Stomach (tissue), 8 donors: ENCODE measurements at regions not wholly inside any gene's neighbourhood (a gene's known extent, or its start where the extent isn't known, plus 50 kb on each side); places are given as distances from the start of the nearest gene placed in this dataset.

Experiments used
- DNase-seq, 2 donors: peaks; one replicate each; pipeline versions ENCODE4 v3.0.0 to v3.0.0-alpha.2; 2013 to 2019
- H3K27ac ChIP-seq, 5 donors: fragments of 200-600 bp in 4 of 5; sonication (generic) in 4 of 5; one replicate each; pipeline ENCODE4 v1.5.1; 2013 to 2019; ENCODE audit warnings: mild to moderate bottlenecking in 1 of 5, moderate library complexity in 1 of 5
- H3K27me3 ChIP-seq, 3 donors: fragments of 200-600 bp; sonication (generic); one replicate each; pipeline ENCODE4 v1.5.1; 2017 to 2019; ENCODE audit warnings: mixed run types in 1 of 3
- H3K36me3 ChIP-seq, 4 donors: fragments of 200-600 bp; sonication (generic); 1 replicate in 3 of 4; 2 replicates in 1 of 4; pipeline ENCODE4 v1.5.1; 2016 to 2019
- H3K4me1 ChIP-seq, 4 donors: fragments of 200-600 bp; sonication (generic); one replicate each; pipeline ENCODE4 v1.5.1; 2016 to 2019
- H3K4me3 ChIP-seq, 4 donors: fragments of 200-600 bp; sonication (generic) in 3 of 4; one replicate each; pipeline ENCODE4 v1.5.1; 2016 to 2019; ENCODE audit warnings: mild to moderate bottlenecking in 1 of 4
- H3K9me3 ChIP-seq, 4 donors: fragments of 200-600 bp; sonication (generic); one replicate each; pipeline ENCODE4 v1.5.1; 2016 to 2019
- EP300 ChIP-seq: sonication (generic); formaldehyde crosslinking; IDR thresholded peaks from one replicate; pipeline ENCODE4 v1.6.1; 2017; ENCODE audit warnings: antibody characterized with exemption
- POLR2A ChIP-seq, 4 donors: fragments of 450-650 bp; IDR thresholded peaks; one replicate each; pipeline ENCODE4 v1.6.1; 2016; ENCODE audit warnings: antibody characterized with exemption in 4 of 4, control low read depth in 2 of 4, mild to moderate bottlenecking in 1 of 4, moderate library complexity in 1 of 4
- POLR2AphosphoS5 ChIP-seq, 3 donors: sonication (generic); formaldehyde crosslinking; IDR thresholded peaks; one replicate each; pipeline ENCODE4 v1.6.1; 2016; ENCODE audit warnings: antibody characterized with exemption in 3 of 3
- WGBS, 5 donors: extraction: QIAGEN DNeasy Blood & Tissue Kit in 3 of 5; methylation state at CpG; one replicate each; pipeline versions ENCODE4 v1.1.5 to v1.1.7; 2013 to 2018; 5-methylcytosine and 5-hydroxymethylcytosine counted together
- intact Hi-C: fragments of 100-400 bp; cut with DNase I; formaldehyde crosslinking; loops from one replicate; pipeline ENCODE4 v1.15.1; 2023; ENCODE audit warnings: low total_unique reads
- TF ChIP-seq, protein P1 (sequence below), 7 experiments: fragments of 450-650 bp in 4 of 7; fragments of 200-600 bp in 3 of 7; sonication (generic) in 3 of 7; IDR thresholded peaks; one replicate each; pipeline ENCODE4 v1.5.1; 2016 to 2019; ENCODE audit warnings: antibody characterized with exemption in 7 of 7, control low read depth in 2 of 7, mild to moderate bottlenecking in 1 of 7
- donor health status: healthy with polysubstance abuse.
- donor health status: Bipolar disorder and iron deficiency.
- donor health status: healthy.

DNA sequence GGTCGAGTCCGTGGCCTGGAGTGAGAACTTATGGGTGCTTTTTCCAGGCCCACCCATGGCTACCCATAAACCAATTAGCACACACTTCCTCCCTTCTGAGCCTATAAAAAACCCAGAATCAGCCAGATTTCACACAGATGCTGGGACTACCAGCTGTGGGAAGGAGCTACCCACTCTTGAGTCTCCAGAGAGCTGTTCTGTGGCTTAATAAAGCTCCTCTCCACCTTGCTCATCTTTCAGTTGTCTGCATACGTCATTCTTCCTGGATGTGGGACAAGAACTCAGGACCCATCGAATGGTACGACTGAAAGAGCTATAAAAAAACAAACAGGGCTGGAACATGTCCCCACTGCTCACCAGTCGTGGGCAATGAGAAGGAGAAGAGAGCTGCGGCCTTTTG, 555.4 kb upstream of the CCDC54 start:
- TF ChIP-seq POLR2AphosphoS5 (IDR thresholded peaks at IDR 0.05) = no peak
- no peak for TF ChIP-seq EP300
- TF ChIP-seq POLR2A (IDR thresholded peaks at IDR 0.05) = no peak
- TF ChIP-seq, protein P1, sequence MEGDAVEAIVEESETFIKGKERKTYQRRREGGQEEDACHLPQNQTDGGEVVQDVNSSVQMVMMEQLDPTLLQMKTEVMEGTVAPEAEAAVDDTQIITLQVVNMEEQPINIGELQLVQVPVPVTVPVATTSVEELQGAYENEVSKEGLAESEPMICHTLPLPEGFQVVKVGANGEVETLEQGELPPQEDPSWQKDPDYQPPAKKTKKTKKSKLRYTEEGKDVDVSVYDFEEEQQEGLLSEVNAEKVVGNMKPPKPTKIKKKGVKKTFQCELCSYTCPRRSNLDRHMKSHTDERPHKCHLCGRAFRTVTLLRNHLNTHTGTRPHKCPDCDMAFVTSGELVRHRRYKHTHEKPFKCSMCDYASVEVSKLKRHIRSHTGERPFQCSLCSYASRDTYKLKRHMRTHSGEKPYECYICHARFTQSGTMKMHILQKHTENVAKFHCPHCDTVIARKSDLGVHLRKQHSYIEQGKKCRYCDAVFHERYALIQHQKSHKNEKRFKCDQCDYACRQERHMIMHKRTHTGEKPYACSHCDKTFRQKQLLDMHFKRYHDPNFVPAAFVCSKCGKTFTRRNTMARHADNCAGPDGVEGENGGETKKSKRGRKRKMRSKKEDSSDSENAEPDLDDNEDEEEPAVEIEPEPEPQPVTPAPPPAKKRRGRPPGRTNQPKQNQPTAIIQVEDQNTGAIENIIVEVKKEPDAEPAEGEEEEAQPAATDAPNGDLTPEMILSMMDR (IDR thresholded peaks at IDR 0.05) = no peak
- Histone ChIP-seq H3K27me3 (no peaks in the 10 kb centered on the region), H3K36me3 (no peaks in the 10 kb centered on the region), H3K27ac (no peak overlapping the region), H3K9me3 (no peaks in the 10 kb centered on the region), H3K4me1 (peaks cover 0 to 3% (median 0%) of the 10 kb centered on the region in 4 donors), H3K4me3 (no peak overlapping the region)
- intact Hi-C loops = no loop called here
- 76 to 86% (median 84%) methylated on average over 7 of the region's 7 CpGs for WGBS, 5 donors
- DNase-seq = no peak

DNA sequence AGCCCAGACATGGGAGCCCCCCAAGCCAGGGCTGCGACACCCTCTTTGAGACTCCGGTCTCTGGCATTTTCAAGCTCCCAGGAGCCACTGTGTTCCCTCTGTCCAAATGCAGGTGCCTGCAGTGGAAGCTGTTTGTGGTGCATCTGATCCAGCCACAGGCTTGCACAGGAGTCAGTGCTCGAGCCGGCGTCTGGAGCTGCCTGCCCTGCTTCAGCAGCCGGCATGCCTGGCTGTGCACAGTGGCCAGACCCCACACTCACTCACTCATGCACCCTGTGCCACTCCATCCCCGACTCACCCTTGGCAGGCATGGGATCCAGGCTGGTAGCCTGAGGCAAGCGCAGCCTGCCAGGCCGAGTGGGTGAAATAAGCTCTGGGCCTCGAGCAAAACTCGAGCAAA, 555.0 kb upstream of the CCDC54 start:
- intact Hi-C loops = no loop called here
- DNase-seq = no peak
- WGBS, 5 donors = 89 to 96% (median 91%) methylated on average over 7 to 11 of the region's 11 CpGs
- Histone ChIP-seq H3K4me3 (no peak overlapping the region), H3K9me3 (no peaks in the 10 kb centered on the region), H3K4me1 (peaks cover 0 to 3% (median 0%) of the 10 kb centered on the region in 4 donors), H3K27ac (no peak overlapping the region), H3K27me3 (no peaks in the 10 kb centered on the region), H3K36me3 (no peaks in the 10 kb centered on the region)
- TF ChIP-seq EP300 (no peak), POLR2AphosphoS5 (IDR thresholded peaks at IDR 0.05) (no peak), POLR2A (IDR thresholded peaks at IDR 0.05) (no peak)
- TF ChIP-seq, protein P1 (IDR thresholded peaks at IDR 0.05) = no peak

DNA sequence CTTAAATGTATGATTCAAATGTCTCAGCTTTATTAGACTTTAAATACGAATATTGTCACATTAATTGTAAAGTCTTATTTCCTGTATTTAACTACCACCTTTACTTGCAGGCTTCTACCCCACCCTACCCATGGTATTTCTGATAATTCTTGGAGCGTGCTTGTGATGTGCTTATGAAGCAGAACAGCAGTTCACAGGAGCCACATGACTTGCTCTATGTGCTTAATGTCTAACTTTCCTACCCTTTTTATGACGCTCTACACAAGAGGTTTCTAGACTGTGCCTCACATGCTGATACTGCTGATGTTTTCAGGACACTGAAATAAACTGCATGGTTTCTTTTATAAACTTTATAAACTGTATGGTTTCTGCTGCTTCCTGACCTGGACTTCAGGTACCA, 553.5 kb upstream of the CCDC54 start:
- Histone ChIP-seq H3K36me3 (no peaks in the 10 kb centered on the region), H3K4me1 (peaks cover 0 to 3% (median 0%) of the 10 kb centered on the region in 4 donors), H3K27me3 (no peaks in the 10 kb centered on the region), H3K9me3 (no peaks in the 10 kb centered on the region), H3K27ac (no peak overlapping the region), H3K4me3 (no peak overlapping the region)
- TF ChIP-seq POLR2AphosphoS5 (IDR thresholded peaks at IDR 0.05) (no peak), EP300 (no peak), POLR2A (IDR thresholded peaks at IDR 0.05) (no peak)
- TF ChIP-seq, protein P1 (IDR thresholded peaks at IDR 0.05) = no peak
- 50 to 76% (median 56%) methylated on average over 3 of the region's 3 CpGs for WGBS, 5 donors
- intact Hi-C loops = no loop called here
- no peak for DNase-seq

DNA sequence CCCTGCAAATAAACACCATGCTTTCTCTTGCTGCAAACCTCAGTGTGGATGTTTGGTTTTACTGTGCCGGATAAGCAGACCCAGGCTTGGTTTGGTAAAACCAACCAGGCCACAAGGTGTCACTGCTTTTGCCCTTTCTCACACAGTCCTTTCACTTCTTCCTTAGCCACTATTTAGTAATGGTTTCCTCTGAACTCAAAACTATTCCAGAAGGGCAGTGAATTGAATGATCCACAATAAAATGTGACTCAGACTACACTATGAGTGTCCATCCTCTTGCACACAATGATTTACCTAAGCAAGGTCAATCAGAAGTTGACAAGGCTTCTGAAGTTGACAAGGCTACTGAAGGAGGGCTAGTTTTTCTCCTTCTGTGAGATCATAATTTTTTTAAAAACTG, 552.4 kb upstream of the CCDC54 start:
- Histone ChIP-seq H3K4me3 (no peak overlapping the region), H3K27me3 (no peaks in the 10 kb centered on the region), H3K9me3 (no peaks in the 10 kb centered on the region), H3K36me3 (no peaks in the 10 kb centered on the region), H3K27ac (no peak overlapping the region), H3K4me1 (peaks cover 0 to 3% (median 0%) of the 10 kb centered on the region in 4 donors)
- DNase-seq = no peak
- 48 to 71% (median 60%) methylated on average over 1 of the region's 1 CpG for WGBS, 5 donors
- intact Hi-C loops = no loop called here
- TF ChIP-seq POLR2A (IDR thresholded peaks at IDR 0.05) (no peak), POLR2AphosphoS5 (IDR thresholded peaks at IDR 0.05) (no peak), EP300 (no peak)
- TF ChIP-seq, protein P1 (IDR thresholded peaks at IDR 0.05) = no peak
